GM18858 (cell line): ENCODE measurements at regions not wholly inside any gene's neighbourhood (a gene's known extent, or its start where the extent isn't known, plus 50 kb on each side); places are given as distances from the start of the nearest gene placed in this dataset.

Experiments
- ATAC-seq: cut with Tn5 transposase; IDR thresholded peaks from one replicate; pipeline ENCODE4 v1.9.1; 2021; ENCODE audit not compliant: unreplicated experiment

DNA sequence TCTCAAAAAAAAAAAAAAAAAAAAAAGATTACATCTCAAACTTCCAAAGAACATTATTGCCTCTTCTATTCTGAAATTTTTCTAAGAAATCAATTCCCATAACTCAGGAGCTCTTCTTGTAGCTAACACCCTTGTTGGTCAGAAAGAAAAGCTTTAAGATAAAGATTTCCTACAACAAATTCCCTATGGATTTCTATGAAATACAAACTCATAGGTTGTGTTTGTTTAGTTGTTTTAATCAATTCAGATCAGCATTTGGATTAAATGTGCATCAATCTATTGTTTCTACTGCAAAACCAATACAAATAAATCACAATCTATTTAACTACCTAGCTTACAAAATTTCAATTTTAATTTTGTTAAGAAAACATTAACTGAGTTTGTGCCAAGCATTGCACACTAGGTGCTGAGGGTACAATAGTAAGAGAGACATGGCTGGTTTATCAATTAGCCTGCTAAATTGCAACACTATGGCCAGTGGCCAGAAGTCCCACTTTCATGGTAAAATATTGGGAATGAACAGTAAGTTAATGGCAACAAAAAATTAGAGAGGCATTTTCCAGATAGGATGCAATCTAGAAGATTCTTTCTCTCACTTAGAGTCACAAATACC lies 80.2 kb upstream of the MYCN start:
- ATAC-seq = no peak

DNA sequence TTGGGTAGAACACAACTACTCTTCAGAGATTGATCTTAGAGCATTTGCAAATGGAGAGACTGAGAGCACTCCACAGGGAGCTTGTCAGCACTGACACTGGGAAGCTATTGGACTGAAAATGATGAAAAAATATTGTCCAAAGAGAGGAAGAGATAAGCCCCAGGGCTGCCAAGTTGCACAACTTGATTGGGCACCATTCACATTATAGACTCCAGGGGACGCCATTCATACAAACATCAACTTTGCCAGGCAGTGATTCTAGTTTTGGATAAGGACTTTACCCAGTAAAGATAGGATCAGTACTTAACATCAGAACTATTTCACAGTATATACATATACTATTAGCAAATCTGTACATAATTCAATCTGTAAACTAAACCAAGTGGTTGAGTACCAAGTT lies 79.6 kb upstream of the MYCN start:
- no peak for ATAC-seq

DNA sequence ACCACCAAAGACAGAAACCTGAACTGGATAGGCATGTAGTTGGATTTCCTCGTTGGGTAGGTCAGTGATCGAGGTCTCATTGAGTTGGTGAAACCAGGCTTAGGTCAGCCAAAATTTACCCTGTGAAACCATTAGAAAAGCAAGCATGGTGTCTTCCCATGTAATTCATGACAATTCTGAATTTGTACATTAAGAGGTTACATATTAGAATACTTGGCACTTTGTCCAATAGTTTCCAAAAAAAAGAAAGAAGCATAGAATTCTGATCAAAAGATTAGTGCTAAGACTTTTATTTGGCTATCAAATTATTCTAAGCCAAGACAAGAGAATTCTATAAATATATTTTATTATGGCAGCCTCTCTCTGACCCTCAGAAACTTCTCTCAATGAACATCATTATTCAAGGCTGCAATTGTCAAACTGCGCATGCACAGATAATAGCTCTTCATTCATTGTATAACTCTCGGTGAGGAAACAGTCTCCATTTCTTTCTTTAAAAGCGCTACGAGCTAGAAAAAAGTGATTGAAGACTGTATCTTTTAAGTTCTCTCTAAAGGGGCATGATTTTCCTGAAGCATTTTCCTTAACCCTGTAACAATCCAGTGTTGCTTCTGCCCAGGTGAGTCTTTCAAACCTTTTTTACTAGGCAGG lies 79.1 kb upstream of the MYCN start:
- ATAC-seq = no peak

DNA sequence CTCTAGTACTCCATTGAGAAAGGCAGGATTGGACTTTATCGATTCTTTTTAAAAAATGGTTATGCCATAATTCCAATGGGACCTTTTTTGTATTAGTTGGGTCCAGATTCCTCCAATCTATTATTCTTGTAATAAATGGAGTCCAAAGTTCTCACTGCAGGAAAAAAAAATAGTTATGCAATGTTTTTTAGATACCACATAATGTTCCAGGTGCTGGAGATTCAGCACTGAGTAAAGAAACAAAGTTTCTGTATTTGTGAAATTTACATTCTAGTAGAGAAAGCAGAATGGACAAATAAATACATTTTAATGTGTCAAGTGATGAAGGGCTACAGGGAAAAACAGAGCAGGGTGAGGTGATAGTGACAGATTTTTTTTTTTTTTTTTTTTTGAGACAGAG lies 78.5 kb upstream of the MYCN start:
- ATAC-seq = no peak

DNA sequence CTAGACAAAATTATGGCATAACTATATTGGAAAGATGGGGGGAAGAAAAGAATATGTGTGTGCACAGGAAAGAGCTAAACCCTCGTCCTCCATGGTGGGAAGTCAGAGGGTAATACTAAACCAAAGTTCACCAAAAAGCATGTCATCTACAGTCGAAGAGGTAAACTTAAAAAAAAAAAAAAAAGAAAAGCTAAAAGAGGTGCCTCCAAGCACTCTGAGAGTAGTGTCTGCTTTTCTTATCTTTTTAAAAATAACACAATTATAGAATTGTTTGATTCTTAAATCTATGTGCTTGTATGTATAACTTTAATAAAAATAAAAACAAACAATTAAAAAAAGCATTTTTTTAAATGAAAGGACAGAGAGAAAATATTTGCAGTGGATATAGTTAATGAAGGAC lies 77.3 kb upstream of the MYCN start:
- ATAC-seq = no peak

DNA sequence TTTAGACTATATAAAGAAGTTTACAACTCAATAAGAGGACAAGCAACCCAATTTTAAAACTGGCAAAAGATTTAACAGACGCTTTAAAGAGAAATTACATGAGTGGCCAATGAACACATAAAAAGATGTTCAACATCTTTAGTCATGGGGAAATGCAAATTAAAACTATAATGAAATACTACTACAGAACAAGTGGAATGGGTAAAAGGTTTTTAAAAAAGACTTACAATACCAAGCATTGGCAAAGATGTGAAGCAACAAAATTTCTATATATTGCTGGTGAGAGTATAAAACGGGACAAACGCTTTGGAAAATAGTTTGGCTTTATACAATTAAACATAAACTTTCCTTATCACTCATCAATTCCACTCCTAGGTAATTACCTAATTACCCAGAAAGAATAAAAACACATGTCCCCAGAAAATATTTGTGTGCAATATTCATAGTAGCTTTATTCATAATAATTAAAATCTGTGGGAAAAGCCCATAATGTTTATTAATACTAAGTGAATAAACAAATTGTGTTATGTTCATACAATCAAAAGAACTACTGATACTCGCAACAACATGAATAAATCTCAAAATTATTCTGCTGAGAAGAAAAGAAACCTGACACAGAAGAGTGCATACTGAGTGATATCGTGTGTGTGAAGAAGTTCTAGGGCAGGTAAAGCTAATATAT lies 76.7 kb upstream of the MYCN start:
- no peak for ATAC-seq

DNA sequence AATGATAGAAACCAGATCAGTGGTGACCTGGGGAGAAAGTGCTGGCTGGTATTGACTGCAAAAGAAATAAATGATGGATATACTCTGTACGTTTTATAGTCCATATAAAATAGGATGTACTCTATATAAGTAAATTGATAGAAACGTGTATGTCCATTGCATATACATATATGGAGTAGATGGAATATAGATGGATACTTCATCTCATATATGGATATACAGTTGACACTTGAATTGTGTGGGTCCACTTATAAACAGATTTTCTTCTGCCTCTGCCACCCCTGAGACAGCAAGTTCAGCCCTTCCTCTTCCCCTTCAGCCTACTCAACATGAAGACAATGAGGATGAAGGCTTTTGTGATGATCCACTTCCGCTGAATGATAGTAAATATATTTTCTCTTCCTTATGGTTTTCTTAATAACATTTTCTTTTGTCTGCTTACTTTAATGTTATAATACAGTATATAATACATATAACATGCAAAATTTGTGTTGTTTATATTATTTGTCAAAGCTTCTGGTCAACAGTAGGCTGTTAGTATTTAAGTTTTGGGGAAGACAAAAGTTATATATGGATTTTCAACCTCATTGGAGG lies 76.1 kb upstream of the MYCN start:
- no peak for ATAC-seq

DNA sequence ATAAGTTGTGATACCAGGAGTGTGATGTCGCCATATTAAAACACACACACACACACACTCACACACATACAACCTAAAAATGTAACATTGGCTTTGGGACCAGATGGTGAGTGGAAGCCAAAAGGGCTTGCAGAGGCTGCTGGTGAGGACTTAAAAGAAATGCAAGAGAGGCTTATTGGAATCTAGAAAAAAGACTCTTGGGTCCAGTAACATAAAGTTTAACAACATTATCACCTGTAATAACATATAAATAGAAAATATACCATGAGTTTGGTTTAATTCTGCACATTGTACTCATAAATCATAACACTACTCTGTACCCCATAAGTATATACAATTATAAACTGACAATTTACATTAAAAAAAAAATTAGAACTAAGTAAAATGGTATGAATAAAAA lies 74.4 kb upstream of the MYCN start:
- no peak for ATAC-seq

DNA sequence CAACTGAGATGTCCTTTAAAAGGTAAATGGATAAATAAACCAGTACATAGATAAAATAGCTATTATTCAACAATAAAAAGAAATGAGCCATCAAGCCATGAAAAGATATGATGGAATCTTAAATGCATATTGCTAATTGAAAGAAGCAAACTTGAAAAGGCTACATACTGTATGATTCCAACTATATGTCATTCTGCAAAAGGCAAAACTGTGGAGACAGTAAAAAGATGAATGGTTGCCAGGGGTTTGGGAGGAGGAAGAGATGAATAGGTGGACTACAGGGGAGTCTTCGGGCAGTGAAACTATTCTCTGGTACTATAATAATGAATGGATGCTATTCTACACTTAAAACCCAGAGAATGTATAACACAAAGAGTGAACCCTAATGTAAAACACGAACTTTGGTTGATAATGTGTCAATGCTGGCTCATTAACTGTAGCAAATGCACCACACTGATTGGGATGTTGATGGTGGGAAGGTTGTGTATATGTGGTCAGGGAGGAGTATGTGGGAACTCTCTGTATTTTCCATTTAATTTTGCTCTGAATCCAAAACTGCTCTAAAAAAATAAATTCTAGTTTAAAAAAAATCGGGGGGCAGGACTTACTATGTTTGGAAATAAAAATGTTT lies 73.7 kb upstream of the MYCN start:
- ATAC-seq = no peak

DNA sequence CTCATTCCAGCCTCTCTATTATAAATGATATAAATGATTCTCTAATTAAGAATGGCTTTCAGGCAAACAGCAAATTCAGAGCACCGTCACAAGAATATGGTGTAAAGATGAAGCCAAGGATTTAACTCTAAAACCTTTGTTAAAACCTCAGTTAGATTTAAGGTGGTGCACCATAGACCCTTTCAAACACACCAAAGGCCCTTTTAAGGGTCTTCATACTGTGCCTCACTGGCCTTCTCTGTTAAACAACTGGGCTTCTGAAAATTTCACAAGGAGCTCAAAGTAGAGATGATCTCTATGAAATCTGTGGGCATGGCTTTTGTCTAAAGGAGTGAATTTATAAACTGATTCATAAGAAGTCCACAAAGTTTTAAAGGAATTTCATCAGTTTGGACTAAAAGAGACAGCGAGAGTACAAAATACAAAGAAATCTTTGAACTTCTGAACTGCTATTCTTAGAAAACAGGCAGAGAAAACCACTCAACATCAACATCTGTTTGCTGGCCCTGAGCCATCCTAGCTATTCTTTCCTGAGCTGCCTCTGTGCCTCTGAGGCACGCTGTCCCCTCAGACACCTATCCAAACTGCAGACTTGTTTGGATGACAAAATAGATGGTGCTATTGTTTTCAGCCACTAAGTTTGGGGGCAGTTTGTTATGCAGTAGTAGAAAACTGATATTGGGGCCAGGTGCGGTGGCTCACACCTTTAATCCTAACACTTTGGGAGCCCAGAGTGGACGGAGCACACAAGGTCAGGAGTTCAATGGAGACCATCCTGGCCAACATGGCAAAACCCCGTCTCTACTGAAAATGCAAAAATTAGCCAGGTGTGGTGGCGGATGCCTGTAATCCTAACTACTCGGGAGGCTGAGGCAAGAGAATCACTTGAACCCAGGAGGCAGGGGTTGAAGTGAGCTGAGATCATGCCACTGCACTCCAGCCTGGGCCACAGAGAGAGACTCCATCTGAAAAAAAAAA lies 72.9 kb upstream of the MYCN start:
- ATAC-seq = no peak

DNA sequence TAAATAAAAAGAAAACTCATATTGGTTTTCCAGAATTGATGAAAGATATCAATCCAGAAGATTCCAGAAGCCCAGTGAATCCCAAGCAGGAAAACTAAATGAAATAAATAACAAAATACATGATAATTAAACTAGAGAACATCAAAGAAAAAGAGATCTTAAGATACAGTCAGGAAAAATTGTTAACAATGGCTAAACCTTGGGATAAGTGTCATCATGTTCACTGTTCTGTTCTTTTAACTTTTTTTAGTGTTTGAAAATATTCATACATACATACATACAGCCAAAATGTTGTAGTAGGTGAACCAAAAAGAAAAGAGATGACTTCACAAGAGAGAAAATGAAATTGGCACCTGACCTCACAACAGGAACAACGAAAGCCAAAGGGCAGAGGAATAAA lies 72.2 kb upstream of the MYCN start:
- ATAC-seq = no peak

DNA sequence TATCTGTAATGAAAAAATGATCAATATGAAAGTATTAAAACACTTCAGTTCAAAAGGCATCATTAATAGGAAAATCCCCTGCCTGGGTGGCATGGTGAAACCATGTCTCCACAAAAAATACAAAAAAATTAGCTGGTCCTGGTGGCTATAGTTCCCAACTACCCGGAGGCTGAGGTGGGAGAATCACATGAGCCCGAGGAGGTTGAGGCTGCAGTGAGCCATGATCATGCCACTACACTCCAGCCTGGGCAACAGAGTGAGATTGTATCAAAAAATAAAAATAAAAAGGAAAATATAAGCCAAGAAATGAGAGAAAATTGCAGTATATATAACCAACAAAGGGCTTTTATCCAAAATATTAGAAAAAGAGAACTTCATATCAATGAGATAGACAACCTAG lies 71.6 kb upstream of the MYCN start:
- no peak for ATAC-seq

DNA sequence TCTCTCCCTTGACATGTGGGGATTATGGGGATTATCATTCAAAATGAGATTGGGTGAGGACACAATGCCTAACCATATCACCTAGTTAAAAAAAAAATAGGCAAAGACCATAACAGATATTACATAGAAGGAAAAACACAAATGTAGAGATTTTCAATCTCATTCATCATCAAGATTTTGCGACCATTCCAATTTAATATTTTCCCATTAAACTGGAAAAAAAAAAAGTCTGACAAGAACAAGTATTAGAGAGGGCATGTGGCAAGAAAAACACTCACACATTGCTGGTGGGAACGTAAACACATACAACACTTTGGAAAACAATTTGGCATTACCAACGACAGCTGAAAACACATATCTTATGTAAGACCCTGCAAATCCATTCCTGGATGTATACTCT lies 71.0 kb upstream of the MYCN start:
- ATAC-seq = no peak

DNA sequence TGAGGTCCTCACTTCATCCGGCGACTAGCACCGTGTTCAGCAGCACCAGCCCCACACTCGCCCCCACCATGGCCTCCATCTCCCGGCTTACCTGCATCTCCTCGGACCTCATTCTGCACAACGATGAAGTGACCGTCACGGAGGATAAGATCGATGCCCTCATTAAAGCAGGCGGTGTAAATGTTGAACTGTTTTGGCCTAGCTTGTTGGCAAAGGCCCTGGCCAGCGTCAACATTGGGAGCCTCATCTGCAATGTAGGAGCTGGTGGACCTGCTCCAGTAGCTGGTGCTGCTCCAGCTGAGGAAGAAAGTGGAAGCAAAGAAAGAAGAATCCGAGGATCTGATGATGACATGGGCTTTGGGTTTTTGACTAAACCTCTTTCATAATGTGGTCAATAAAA lies 70.5 kb upstream of the MYCN start:
- ATAC-seq = no peak

DNA sequence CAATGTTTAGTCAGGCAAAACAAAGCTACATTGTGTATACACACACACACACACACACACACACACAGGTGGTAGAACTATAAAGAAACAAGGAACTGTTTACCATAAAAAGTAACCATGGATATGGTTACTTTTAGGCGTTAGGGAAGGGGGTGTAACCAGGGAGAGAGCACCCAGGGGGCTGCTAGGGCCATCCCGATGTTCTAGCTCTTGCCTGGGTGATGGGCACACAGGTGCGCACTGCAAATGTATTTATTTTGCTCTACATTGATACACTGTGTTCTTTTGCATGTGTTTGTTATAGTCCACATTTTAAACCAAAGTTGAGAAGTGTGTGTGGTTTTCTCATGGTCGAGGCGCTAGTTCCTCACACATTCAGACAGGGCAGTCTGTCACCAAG lies 69.8 kb upstream of the MYCN start:
- no peak for ATAC-seq

DNA sequence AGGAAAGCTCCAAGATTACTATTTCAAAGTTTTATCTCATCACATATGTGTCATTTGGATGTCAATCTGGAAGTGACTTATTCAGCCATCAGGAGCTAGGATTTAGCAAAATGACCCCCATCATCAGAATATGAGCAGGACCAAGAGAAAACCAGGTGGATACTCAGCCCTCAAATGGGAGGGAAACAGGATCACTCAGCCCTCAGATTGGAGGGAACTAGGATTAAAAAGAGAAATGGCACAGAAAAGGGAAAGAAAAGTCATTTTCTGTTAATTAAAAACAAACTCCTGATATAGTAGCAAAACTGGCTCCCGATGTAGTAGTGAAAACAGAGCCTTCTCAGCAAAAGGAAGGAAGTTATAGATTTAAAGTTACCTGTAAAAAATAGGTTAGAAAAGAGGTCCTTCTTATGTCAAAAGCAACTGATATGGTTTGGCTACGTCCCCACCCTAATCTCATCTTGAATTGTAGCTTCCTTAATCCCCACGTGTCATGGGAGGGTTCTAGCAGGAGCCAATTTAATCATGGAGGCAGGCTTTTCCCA lies 69.0 kb upstream of the MYCN start:
- no peak for ATAC-seq

DNA sequence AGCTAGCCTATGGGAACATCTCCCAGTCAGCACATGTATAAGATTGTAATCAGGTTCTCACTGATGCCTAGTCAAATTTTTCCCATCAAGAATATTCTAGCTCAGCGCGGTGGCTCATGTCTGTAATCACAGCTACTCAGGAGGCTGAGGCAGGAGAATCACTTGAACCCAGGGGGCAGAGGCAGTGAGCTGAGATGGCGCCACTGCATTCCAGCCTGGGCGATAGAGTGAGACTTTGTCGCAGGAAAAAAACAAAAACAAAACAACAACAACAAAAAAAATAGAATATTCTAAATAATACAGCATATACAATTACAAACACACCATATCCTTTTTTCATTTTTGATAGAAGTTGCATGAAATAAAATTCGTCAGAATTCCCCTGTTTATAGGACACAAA lies 67.5 kb upstream of the MYCN start:
- no peak for ATAC-seq

DNA sequence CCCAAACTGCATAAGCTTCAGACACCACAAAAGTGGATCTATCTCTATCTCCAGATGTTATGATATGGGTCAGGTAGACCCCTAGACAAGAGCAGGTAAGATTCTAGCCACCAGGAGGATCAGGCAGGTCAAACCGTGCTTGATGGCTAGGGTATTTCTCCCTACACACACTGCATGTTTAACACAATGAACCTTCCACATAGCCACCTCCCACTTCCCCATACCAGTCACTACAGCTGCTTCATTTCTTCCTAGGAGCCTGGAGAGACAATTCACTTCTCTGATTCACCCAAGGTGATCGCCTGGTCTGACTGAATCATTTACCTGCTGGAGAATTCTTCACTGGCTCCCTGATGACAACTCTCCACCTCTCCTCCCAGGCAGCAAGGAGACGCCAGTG lies 66.0 kb upstream of the MYCN start:
- ATAC-seq = no peak

DNA sequence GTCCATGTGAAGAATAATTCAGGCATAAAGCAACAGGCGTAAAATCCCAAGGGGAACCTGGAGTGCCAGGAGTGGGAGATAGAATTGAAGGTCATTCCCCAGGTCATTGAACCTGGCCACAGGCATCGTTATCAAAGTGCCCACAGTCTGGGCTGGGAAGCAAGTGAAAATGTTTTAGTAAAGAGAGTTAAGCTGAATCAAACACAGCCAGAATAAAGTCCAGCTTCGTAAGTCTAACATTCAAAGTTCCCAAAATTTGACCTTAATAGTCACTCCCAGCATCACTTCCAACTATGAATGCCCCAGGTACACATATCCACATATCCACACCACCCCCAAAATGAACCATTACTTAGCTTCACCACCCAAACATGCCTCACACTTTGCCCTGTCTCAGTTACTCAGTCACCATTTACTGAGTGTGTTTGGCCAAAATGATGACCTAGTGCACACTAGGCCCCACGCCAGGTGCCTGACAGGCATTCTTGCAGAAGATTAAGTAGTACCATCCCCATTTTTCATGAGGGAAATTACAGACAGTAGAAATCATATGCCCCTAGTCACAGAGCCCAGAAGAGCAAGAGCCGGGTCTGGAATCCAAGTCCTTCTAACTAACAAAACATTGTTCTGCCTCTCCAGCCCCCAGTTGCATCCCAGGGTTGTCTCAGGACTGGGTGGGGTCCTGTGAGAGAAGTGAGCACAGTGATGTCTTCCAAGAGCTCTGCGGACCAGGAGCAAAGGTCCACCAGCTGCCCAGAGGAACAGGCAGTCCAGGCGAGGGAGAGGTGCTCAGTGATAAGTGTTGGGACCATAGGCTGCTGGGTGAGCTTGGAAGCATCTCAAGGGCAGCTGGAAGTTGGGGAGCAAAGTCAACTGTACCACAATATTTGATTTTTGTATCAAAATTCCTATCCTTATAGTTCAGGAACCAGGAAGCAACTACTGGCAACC lies 65.2 kb upstream of the MYCN start:
- ATAC-seq = no peak
